SJSA1 (cell line): ENCODE measurements at regions not wholly inside any gene's neighbourhood (a gene's known extent, or its start where the extent isn't known, plus 50 kb on each side); places are given as distances from the start of the nearest gene placed in this dataset.

Experiments used
- DNase-seq, 2 experiments: peaks; one replicate each; pipeline ENCODE4 v3.0.0-alpha.2; 2015 to 2020; ENCODE audit warnings: low spot score in 2 of 2, low read depth in 1 of 2
- H3K27ac ChIP-seq: fragments of 250-450 bp; sonication (Bioruptor Pico); 2 replicates; pipeline ENCODE4 v1.5.1; 2020; ENCODE audit warnings: mild to moderate bottlenecking, moderate library complexity
- H3K27me3 ChIP-seq: fragments of 250-450 bp; sonication (Bioruptor Pico); replicated peaks from 2 replicates; pipeline ENCODE4 v1.5.1; 2020; ENCODE audit warnings: mild to moderate bottlenecking, moderate library complexity
- H3K36me3 ChIP-seq: fragments of 250-450 bp; sonication (Bioruptor Pico); 2 replicates; pipeline ENCODE4 v1.5.1; 2020; ENCODE audit warnings: mild to moderate bottlenecking
- H3K4me1 ChIP-seq: fragments of 250-450 bp; sonication (Bioruptor Pico); replicated peaks from 2 replicates; pipeline ENCODE4 v1.6.1; 2021; ENCODE audit warnings: mild to moderate bottlenecking
- H3K4me3 ChIP-seq: fragments of 250-450 bp; sonication (Bioruptor Pico); 2 replicates; pipeline ENCODE4 v1.5.1; 2020; ENCODE audit warnings: mild to moderate bottlenecking
- H3K9me3 ChIP-seq: fragments of 250-450 bp; sonication (Bioruptor Pico); replicated peaks from 2 replicates; pipeline ENCODE4 v1.5.1; 2020; ENCODE audit warnings: mild to moderate bottlenecking

- H3K27ac ChIP-seq: no peak overlapping the region
- no peaks in the 10 kb centered on the region for H3K36me3 ChIP-seq
- no peaks in the 10 kb centered on the region for H3K4me1 ChIP-seq
- no peaks in the 10 kb centered on the region for H3K9me3 ChIP-seq
- DNase-seq: no peak
- H3K4me3 ChIP-seq: no peak overlapping the region
- no peaks in the 10 kb centered on the region for H3K27me3 ChIP-seq
Observed at GRCh38 chr17:72022328-72023275, 98.2 kb upstream of the SOX9 start.

- Histone ChIP-seq H3K9me3 (no peaks in the 10 kb centered on the region), H3K36me3 (no peaks in the 10 kb centered on the region), H3K4me1 (peaks cover 5% of the 10 kb centered on the region), H3K27me3 (no peaks in the 10 kb centered on the region; the same call in 1 of the 2 replicates), H3K4me3 (no peak overlapping the region), H3K27ac (no peak overlapping the region)
- no peak for DNase-seq
Observed at GRCh38 chr17:72024457-72024856, 96.4 kb upstream of the SOX9 start.

DNA sequence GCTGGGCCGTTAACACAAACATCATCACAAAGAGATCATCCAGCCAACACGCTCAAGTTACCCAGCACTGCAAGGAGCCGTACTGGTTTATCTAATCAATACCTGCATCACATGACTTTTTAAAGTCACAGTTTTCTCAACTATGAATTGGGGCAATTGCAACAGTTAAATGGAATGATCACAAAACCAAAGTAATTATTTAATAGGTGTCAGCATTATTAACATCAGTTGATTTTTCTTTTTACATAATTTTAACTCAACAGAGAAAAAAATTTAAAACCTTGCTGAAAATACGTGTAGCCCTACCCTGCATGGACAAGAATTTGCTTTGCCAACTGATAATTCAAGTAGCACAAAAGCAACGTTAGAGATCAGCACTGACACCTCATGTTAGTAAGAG lies 95.7 kb upstream of the SOX9 start:
- no peaks in the 10 kb centered on the region for H3K9me3 ChIP-seq
- H3K4me3 ChIP-seq: no peak overlapping the region
- no peaks in the 10 kb centered on the region for H3K36me3 ChIP-seq
- no peak overlapping the region for H3K27ac ChIP-seq
- DNase-seq: no peak
- H3K4me1 ChIP-seq: peaks cover 12% of the 10 kb centered on the region
- no peaks in the 10 kb centered on the region; the same call in 1 of the 2 replicates for H3K27me3 ChIP-seq

- peaks cover 17% of the 10 kb centered on the region for H3K4me1 ChIP-seq
- no peaks in the 10 kb centered on the region for H3K36me3 ChIP-seq
- DNase-seq: peak; percentile 60 to 70
- H3K27ac ChIP-seq: no peak overlapping the region
- H3K27me3 ChIP-seq: no peaks in the 10 kb centered on the region; the same call in 1 of the 2 replicates
- no peaks in the 10 kb centered on the region for H3K9me3 ChIP-seq
- H3K4me3 ChIP-seq: peak overlapping the region; percentile 37
Observed at GRCh38 chr17:72030067-72030899, 90.5 kb upstream of the SOX9 start.

- DNase-seq: no peak
- Histone ChIP-seq H3K36me3 (no peaks in the 10 kb centered on the region), H3K4me3 (no peak overlapping the region), H3K27ac (no peak overlapping the region), H3K27me3 (no peaks in the 10 kb centered on the region; the same call in 1 of the 2 replicates), H3K4me1 (peaks cover 17% of the 10 kb centered on the region), H3K9me3 (no peaks in the 10 kb centered on the region)
Observed at GRCh38 chr17:72031219-72031884, 89.5 kb upstream of the SOX9 start.

DNA sequence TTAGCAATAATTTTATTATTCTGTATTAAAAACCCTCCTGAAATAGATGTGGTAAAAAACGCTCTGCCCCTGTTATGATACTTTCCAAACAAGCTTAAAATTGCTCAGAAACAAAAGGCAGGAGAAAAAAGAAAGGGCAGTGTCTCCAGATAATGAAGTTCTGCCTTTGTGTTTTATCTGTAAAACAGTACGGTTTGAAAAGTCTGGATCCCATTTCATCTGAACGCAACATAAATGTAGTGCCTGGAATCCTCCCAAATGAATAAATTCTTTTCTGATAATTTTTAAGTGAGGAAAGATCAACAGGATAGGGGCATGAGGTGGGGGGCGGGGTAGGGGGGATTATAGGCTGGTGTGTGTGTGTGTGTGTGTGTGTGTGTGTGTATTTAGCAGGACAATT lies 87.5 kb upstream of the SOX9 start:
- Histone ChIP-seq H3K27ac (no peak overlapping the region), H3K9me3 (no peaks in the 10 kb centered on the region), H3K27me3 (peaks cover 2% of the 10 kb centered on the region; the same call in 1 of the 2 replicates), H3K4me3 (no peak overlapping the region), H3K4me1 (peaks cover 16% of the 10 kb centered on the region), H3K36me3 (no peaks in the 10 kb centered on the region)
- no peak for DNase-seq

GRCh38 chr17:72034000-72034399 lies 86.8 kb upstream of the SOX9 start:
- H3K27ac ChIP-seq: no peak overlapping the region
- H3K4me1 ChIP-seq: peaks cover 14% of the 10 kb centered on the region
- no peak for DNase-seq
- no peak overlapping the region for H3K4me3 ChIP-seq
- no peaks in the 10 kb centered on the region for H3K9me3 ChIP-seq
- no peaks in the 10 kb centered on the region for H3K36me3 ChIP-seq
- H3K27me3 ChIP-seq: peaks cover 2% of the 10 kb centered on the region

DNA sequence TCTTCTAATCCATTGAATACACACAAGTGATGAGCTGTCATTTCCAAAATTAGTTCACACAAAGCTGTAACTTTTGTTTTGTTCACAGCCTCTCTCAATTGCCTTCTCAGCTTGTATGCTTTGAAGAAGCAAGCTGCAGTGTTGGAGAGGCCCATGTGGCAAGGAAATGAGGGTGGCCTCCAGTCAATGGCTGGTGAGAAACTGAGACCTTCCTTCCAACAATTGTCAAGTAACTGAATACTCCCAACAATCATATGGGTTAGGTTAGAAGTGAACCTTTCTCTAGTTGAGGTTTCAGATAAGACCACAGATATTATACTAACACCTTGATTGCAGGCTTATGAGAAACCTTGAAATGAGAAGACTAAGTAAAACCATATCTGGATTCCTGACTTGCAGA lies 82.4 kb upstream of the SOX9 start:
- Histone ChIP-seq H3K36me3 (no peaks in the 10 kb centered on the region), H3K27ac (no peak overlapping the region), H3K27me3 (peaks cover 2% of the 10 kb centered on the region; the same call in 1 of the 2 replicates), H3K4me3 (no peak overlapping the region), H3K9me3 (no peaks in the 10 kb centered on the region), H3K4me1 (no peaks in the 10 kb centered on the region)
- no peak for DNase-seq

- DNase-seq: no peak
- H3K4me3 ChIP-seq: no peak overlapping the region
- no peaks in the 10 kb centered on the region for H3K4me1 ChIP-seq
Observed at GRCh38 chr17:72039490-72039889, 81.3 kb upstream of the SOX9 start.

GRCh38 chr17:72046178-72046577 lies 74.6 kb upstream of the SOX9 start:
- Histone ChIP-seq H3K4me1 (no peaks in the 10 kb centered on the region), H3K27me3 (no peaks in the 10 kb centered on the region), H3K4me3 (no peak overlapping the region), H3K36me3 (no peaks in the 10 kb centered on the region), H3K27ac (no peak overlapping the region), H3K9me3 (no peaks in the 10 kb centered on the region)
- DNase-seq: no peak

More at GRCh38 chr17:72039490-72039889, 81.3 kb upstream of the SOX9 start:
- H3K9me3 ChIP-seq: no peaks in the 10 kb centered on the region
- H3K36me3 ChIP-seq: no peaks in the 10 kb centered on the region
- H3K27ac ChIP-seq: no peak overlapping the region
- H3K27me3 ChIP-seq: peaks cover 2% of the 10 kb centered on the region; the same call in 1 of the 2 replicates

- Histone ChIP-seq H3K4me1 (no peaks in the 10 kb centered on the region), H3K4me3 (no peak overlapping the region), H3K36me3 (no peaks in the 10 kb centered on the region), H3K9me3 (no peaks in the 10 kb centered on the region), H3K27me3 (no peaks in the 10 kb centered on the region), H3K27ac (no peak overlapping the region)
- DNase-seq: no peak
Observed at GRCh38 chr17:72046643-72047612, 73.9 kb upstream of the SOX9 start.

- no peaks in the 10 kb centered on the region for H3K36me3 ChIP-seq
- DNase-seq: no peak
- H3K27ac ChIP-seq: no peak overlapping the region
- no peaks in the 10 kb centered on the region for H3K9me3 ChIP-seq
- H3K4me1 ChIP-seq: no peaks in the 10 kb centered on the region
- H3K27me3 ChIP-seq: no peaks in the 10 kb centered on the region
- H3K4me3 ChIP-seq: no peak overlapping the region
Observed at GRCh38 chr17:72049914-72050313, 70.9 kb upstream of the SOX9 start.

- Histone ChIP-seq H3K36me3 (no peaks in the 10 kb centered on the region), H3K4me3 (no peak overlapping the region)
- DNase-seq: no peak
Observed at GRCh38 chr17:72053036-72053435, 67.8 kb upstream of the SOX9 start.

More at GRCh38 chr17:72053036-72053435, 67.8 kb upstream of the SOX9 start:
- no peaks in the 10 kb centered on the region for H3K27me3 ChIP-seq
- H3K27ac ChIP-seq: no peak overlapping the region
- no peaks in the 10 kb centered on the region for H3K4me1 ChIP-seq
- no peaks in the 10 kb centered on the region for H3K9me3 ChIP-seq
